Mesendoderm (in vitro differentiated cells): ENCODE measurements at regions not wholly inside any gene's neighbourhood (a gene's known extent, or its start where the extent isn't known, plus 50 kb on each side); places are given as distances from the start of the nearest gene placed in this dataset.
"Not testable (repeated sequence)": the region's sequence is repeated elsewhere in the genome, so short reads cannot be mapped to it uniquely, and the experiment has no call there.

Experiments used
- DNase-seq: peaks from one replicate; pipeline ENCODE4 v3.0.0; 2013
- H2AK5ac ChIP-seq: 2 replicates; pipeline ENCODE4 v1.6.1; 2013; ENCODE audit warnings: low read length, inconsistent platforms
- H2BK120ac ChIP-seq: 2 replicates; pipeline ENCODE4 v1.6.1; 2013; ENCODE audit warnings: low read depth, mild to moderate bottlenecking, low read length, moderate library complexity, mixed read lengths
- H2BK15ac ChIP-seq: replicated peaks from 2 replicates; pipeline ENCODE4 v1.6.1; 2013; ENCODE audit warnings: low read depth, mild to moderate bottlenecking, moderate library complexity
- H2BK5ac ChIP-seq: 2 replicates; pipeline ENCODE4 v1.6.1; 2013; ENCODE audit warnings: low read length, inconsistent platforms
- H3K18ac ChIP-seq: 2 replicates; pipeline ENCODE4 v1.6.1; 2013; ENCODE audit warnings: mild to moderate bottlenecking, low read length, mixed read lengths
- H3K23ac ChIP-seq: one replicate; pipeline ENCODE4 v1.6.1; 2013; ENCODE audit warnings: low read length
- H3K27ac ChIP-seq: 2 replicates; pipeline ENCODE4 v1.5.1; 2013; ENCODE audit warnings: low read depth, mild to moderate bottlenecking, inconsistent platforms, low read length, moderate library complexity
- H3K27me3 ChIP-seq: 2 replicates; pipeline ENCODE4 v1.6.1; 2013; ENCODE audit warnings: low read length, control low read depth, mild to moderate bottlenecking, inconsistent platforms; ENCODE audit not compliant: insufficient read depth, poor library complexity
- H3K36me3 ChIP-seq: 2 replicates; pipeline ENCODE4 v1.6.1; 2013; ENCODE audit warnings: low read length, inconsistent platforms; ENCODE audit not compliant: control insufficient read depth, insufficient read depth
- H3K4ac ChIP-seq: one replicate; pipeline ENCODE4 v1.6.1; 2013; ENCODE audit warnings: low read depth, mild to moderate bottlenecking, low read length, moderate library complexity
- H3K4me1 ChIP-seq: 2 replicates; pipeline ENCODE4 v1.6.1; 2013; ENCODE audit warnings: low read depth, low read length, inconsistent platforms; ENCODE audit not compliant: control insufficient read depth
- H3K4me2 ChIP-seq: 2 replicates; pipeline ENCODE4 v1.6.1; 2013; ENCODE audit warnings: low read length
- H3K4me3 ChIP-seq: 2 replicates; pipeline ENCODE4 v1.5.1; 2013; ENCODE audit warnings: mild to moderate bottlenecking, low read length
- H3K56ac ChIP-seq: one replicate; pipeline ENCODE4 v1.6.1; 2013; ENCODE audit warnings: low read length
- H3K79me1 ChIP-seq: 2 replicates; pipeline ENCODE4 v1.6.1; 2013; ENCODE audit warnings: low read length, inconsistent platforms
- H3K79me2 ChIP-seq: 2 replicates; pipeline ENCODE4 v1.6.1; 2013; ENCODE audit warnings: mild to moderate bottlenecking, low read length; ENCODE audit not compliant: control insufficient read depth, insufficient read depth
- H3K9ac ChIP-seq: 2 replicates; pipeline ENCODE4 v1.6.1; 2013; ENCODE audit warnings: low read length, inconsistent platforms
- H4K5ac ChIP-seq: one replicate; pipeline ENCODE4 v1.6.1; 2013; ENCODE audit warnings: low read length
- H4K8ac ChIP-seq: one replicate; pipeline ENCODE4 v1.6.1; 2013; ENCODE audit warnings: low read depth, mild to moderate bottlenecking, control low read depth, low read length, moderate library complexity
- whole genome bisulfite sequencing: extraction: QIAGEN DNeasy Blood & Tissue Kit; methylation state at CpG from one replicate; pipeline ENCODE4 v1.1.7; 2013; ENCODE audit warnings: low lambda C conversion rate, missing lambda C conversion rate; ENCODE audit not compliant: insufficient coverage; ENCODE audit errors: extremely low coverage; 5-methylcytosine and 5-hydroxymethylcytosine counted together

DNA sequence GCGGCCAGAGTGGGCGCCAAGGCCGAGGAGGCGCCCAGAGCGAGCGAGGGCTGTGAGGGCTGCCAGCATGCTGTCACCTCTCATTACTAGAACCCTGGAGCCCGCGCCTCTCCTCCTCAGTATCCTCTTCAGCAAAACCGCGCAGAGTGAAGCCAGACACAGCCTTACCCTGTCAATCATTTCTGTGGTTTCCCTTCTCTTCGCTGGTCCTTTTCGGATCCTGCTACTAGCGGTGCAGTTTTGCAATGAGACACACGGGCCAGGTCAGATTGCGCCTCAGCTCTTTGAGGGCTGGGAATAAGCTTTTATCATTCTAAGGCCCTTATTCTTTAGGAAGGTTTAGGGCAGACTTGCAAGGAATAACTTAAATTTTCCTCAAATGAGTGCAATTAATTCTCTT is 55.5 kb upstream of the FAM171A1 start:
- H3K27me3 ChIP-seq = no peaks in the 10 kb centered on the region
- no peak overlapping the region for H3K9ac ChIP-seq
- H3K18ac ChIP-seq = no peak overlapping the region
- H3K36me3 ChIP-seq = no peaks in the 10 kb centered on the region
- WGBS = no CpG with 5 or more reads among the region's 15 CpGs
- no peak overlapping the region for H2AK5ac ChIP-seq
- no peaks in the 10 kb centered on the region for H3K79me1 ChIP-seq
- H3K79me2 ChIP-seq = no peaks in the 10 kb centered on the region
- no peaks in the 10 kb centered on the region for H3K4me1 ChIP-seq
- no peak overlapping the region for H3K4me3 ChIP-seq
- no peak overlapping the region for H3K23ac ChIP-seq
- H3K4ac ChIP-seq = no peak overlapping the region
- no peak overlapping the region for H2BK5ac ChIP-seq
- H2BK15ac ChIP-seq = no peak overlapping the region
- H3K4me2 ChIP-seq = no peak overlapping the region
- no peak overlapping the region for H3K27ac ChIP-seq
- no peak overlapping the region for H4K8ac ChIP-seq
- H2BK120ac ChIP-seq = no peak overlapping the region
- no peak for DNase-seq
- no peak overlapping the region for H3K56ac ChIP-seq
- no peak overlapping the region for H4K5ac ChIP-seq

- DNase-seq = no peak
- Histone ChIP-seq H3K4me3 (no peak overlapping the region), H3K4me2 (no peak overlapping the region), H3K9ac (no peak overlapping the region), H3K23ac (no peak overlapping the region), H3K27ac (no peak overlapping the region), H3K4ac (no peak overlapping the region), H3K79me1 (no peaks in the 10 kb centered on the region), H2BK120ac (no peak overlapping the region), H3K4me1 (no peaks in the 10 kb centered on the region), H3K79me2 (no peaks in the 10 kb centered on the region), H3K27me3 (no peaks in the 10 kb centered on the region), H2BK15ac (no peak overlapping the region), H3K56ac (no peak overlapping the region), H4K5ac (no peak overlapping the region), H3K36me3 (no peaks in the 10 kb centered on the region), H2AK5ac (no peak overlapping the region), H4K8ac (no peak overlapping the region), H3K18ac (no peak overlapping the region), H2BK5ac (no peak overlapping the region)
- no CpG with 5 or more reads among the region's 29 CpGs for WGBS
These were observed 55.0 kb upstream of the FAM171A1 start for GRCh38 chr10:15426115-15426514.

DNA sequence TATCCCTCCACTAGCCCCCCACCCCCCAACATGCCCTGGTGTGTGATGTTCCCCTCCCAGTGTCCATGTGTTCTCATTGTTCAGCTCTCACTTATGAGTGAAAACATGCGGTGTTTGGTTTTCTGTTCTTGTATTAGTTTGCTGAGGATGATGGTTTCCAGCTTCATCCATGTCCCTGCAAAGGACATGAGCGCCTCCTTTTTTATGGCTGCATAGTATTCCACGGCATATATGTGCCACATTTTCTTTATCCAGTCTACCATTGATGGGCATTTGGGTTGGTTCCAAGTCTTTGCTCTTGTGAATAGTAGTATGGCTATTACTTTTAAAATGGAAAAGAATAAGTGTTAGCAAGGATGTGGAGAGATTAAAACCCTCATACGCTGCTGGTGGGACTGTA is 50.8 kb upstream of the FAM171A1 start:
- not testable (repeated sequence) for H3K27me3 ChIP-seq, H3K9ac ChIP-seq, H3K56ac ChIP-seq, H2BK120ac ChIP-seq, H3K36me3 ChIP-seq, H3K18ac ChIP-seq, H2BK5ac ChIP-seq, H3K23ac ChIP-seq, H4K5ac ChIP-seq, H3K4me2 ChIP-seq, H3K27ac ChIP-seq, H2BK15ac ChIP-seq, H3K4me3 ChIP-seq, H2AK5ac ChIP-seq, H3K79me1 ChIP-seq, H3K4me1 ChIP-seq, DNase-seq, H4K8ac ChIP-seq, H3K4ac ChIP-seq, H3K79me2 ChIP-seq
- no CpG with 5 or more reads among the region's 4 CpGs for WGBS
